Cerebellar nuclear complex (tissue), 1 donor: ENCODE measurements at regions not wholly inside any gene's neighbourhood (a gene's known extent, or its start where the extent isn't known, plus 50 kb on each side); places are given as distances from the start of the nearest gene placed in this dataset.
"Not testable (repeated sequence)": the region's sequence is repeated elsewhere in the genome, so short reads cannot be mapped to it uniquely, and the experiment has no call there.

Source experiments
- DNase-seq, 2 experiments: peaks; one replicate each; lab custom pipeline; 2025; lab: John Stamatoyannopoulos, UW

DNA sequence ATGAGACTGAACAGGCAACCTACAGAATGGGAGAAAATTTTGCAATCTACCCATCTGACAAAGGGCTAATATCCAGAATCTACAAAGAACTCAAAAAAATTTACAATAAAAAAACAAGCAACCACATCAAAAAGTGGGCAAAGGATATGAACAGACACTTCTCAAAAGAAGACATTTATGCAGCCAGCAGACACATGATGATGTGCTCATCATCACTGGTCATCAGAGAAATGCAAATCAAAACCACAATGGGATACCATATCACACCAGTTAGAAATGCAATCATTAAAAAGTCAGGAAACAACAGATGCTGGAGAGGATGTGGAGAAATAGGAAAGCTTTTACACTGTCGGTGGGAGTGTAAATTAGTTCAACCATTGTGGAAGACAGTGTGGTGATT lies 51.7 kb upstream of the PAXBP1 start:
- DNase-seq, result not testable (repeated sequence)

DNA sequence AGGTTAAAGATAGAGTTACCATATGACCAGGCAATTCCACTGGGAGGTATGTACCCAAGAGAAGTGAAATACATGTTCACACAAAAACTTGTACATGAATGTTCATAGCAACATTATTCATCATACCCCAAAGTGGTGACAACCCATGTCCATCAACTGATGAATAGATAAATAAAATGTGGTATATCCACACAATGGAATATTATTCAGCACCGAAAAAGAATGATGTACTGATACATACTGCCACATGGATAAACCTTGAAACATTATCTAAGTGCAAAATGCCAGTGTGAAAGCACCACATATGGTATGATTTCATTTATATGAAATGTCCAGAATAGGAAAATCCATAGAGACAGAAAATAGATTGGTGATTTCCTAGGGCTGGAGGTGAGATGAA lies 53.4 kb upstream of the PAXBP1 start:
- no peak for DNase-seq

DNA sequence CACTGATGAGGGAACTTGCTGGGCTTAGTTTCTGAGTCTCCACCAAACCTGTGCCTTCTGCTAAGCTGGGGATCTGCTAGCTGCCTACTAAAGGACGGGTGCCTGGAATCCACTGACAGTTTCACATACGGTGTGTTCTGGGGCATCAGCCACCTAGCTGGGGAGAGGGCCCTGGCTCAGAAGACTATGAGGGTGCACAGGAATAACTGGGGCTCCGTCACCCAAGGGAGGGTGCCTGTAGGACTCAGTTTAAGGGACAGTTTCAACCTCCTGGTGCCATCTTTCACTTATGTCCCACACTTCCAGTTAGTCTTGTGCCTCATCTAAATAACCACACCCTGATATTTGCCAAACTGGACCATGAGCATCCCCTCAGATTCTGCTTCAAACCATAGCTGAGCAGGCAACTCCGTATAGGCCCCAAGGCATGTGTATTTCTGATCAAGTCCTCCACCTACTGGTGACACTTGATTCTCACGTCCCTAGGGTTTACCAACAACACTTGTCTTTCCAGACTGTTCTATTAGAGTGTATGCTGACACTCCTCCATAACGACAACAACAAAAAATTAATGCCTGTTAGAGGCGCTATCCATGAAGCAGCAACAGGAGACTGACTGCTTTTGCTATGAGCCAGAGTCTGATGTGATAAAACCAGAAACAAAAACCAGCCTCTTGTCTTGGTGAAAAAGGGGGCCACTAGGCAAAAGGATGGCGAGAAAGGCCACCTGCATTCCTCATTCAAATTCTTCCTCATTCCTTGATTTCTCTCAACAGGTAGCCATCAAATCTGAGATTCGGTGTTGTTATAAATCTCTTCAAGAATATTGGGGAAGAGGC lies 55.0 kb upstream of the PAXBP1 start:
- DNase-seq, result no peak

DNA sequence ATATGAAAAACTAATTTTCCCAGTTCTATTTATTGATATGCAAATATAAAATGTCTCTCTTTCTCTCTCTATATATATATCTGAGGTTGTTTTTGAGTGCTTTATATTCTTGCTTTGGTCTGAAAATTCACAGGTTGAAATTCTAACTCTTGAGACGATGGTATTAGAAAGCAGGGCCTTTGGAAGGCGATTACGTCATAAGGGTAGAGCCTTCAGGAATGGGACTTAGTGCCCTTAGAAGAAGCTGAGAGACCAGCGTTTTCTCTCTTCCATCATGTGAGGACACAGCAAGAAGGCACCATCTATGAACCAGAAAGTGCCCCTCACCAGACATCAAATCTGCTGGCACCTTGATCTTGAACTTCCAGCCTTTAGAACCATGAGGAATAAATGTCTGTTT lies 57.4 kb upstream of the PAXBP1 start:
- no peak for DNase-seq

DNA sequence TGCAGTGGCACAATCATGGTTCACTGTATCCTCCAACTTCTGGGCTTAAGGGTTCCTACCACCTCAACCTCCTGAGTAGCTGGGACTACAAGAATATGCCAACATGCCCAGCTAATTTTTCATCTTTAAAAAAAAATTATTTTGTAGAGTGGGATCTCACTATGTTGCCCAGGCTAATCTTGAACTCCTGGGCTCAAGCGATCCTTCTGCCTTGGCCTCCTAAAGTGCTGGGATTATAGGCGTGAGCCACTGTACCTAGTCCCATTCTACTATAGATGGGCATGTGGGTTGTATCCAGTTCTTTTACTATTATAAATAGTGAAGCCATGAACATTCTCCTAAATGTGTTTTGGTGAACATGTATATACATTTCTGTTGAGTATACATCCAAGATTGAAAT lies 57.9 kb upstream of the PAXBP1 start:
- no peak for DNase-seq

DNA sequence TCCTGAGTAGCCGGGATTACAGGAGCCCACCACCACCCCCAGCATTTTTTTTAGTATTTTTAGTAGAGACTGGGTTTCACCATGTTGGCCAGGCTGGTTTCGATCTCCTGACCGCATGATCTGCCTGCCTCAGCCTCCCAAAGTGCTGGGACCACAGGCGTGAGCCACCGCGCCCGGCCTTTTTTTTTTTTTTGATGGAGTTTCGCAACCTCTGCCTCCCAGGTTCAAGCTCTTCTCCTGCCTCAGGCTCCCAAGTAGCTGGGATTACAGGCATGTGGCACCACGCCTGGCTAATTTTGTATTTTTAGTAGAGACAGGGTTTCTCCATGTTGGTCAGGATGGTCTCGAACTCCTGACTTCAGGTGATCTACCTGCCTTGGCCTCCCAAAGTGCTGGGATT lies 60.2 kb upstream of the PAXBP1 start:
- not testable (repeated sequence) for DNase-seq

DNA sequence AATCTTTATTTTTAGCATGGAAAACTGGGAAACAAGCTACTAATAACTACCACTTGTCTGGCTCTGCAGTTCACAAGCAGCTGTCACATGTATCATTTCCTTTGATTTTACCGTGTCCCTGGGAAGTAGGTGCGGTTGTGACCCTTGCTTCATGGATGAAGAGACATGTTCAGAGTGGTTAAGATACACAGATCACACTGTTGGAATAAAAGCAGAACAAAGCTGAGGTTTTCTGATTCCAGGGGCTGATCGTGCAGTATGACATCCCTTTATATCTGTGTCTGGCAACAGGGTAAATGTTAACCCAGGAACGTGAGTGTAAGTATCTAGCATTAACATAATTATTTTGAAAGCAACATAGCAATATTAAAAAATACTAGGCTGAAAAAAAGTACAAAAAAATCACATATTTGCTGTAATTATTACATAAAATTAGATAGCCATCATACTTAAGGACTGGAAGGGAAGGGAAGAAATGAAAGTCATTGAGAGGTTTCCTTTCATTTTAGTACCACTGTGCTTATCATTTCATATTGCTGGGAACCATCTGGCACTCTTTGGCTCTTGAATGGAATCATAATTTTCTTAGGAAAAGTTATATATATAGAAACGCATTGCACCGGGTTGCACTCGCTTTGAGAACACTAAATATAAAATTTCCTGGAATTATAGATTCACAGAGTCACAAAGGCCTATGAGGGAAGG lies 62.8 kb upstream of the PAXBP1 start:
- no peak for DNase-seq

DNA sequence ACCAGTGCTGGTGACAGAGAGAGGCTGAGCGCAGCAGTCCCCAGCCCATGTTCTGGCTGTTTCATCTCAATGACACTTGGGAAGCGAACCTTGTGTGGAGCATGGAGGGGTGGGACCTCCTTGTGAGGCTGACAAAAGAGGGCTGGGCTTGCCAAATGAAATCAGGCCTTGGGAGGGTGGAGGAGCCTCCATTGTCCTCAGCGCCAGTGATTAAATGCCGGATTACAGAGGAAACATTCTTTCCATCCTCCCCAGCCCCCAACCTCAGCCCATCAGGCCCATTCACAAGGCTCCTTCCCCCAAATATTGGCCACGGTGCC lies 63.3 kb upstream of the PAXBP1 start:
- no peak for DNase-seq

DNA sequence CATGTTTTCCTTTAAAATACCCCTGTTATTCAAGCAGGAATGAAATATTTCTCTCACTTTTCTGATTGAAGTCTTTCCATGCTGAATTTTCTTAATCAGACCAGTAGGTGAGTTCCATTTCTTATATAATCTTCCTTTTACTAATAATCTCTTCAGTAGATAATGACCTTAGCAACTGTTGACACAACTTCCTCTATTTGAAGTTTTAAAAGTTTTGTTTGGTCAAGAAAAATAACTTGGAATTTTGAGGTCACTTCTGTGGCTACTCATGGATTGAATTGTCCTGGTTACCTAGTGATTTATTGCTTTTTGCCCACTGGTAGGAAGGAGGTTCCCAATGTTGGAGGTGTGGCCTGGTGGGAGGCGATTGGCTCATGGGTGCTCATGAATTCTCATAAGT lies 70.6 kb upstream of the PAXBP1 start:
- DNase-seq, result no peak

DNA sequence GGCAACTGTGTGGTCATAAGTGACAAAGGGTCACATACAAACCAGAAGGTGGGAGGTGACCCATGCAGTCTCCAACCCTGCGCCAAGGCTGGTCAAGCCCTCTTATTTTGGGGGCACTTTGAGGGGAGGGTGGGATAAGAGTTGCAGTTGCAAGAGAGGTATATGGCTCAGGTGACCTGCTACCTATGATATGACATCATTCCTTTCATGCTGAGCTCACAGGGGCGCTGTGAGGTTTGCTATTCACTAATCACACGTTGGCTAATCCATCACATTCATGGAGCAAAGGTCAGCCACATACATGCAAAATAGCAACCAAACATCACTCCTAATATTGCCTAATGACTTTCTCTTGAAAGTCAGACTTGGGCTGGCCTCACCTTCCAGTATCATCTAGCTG lies 72.0 kb upstream of the PAXBP1 start:
- DNase-seq, result no peak

DNA sequence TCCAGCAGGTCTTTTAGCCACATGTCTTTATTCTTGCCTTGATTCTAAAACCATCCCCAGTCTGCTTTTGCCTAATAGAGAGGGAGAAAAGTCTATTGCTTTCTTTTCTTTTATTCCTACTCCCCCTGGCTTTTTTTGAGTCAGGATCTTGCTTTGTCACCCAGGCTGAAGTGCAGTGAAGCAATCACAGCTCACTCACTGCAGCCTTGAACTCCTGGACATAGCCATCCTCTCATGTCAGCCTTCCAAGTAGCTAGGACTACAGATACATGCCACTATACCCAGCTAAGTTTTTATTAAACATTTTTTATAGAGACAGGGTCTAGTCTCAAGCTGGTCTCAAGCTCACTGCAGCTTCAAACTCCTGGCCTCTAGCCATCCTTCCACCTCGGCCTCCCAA lies 72.5 kb upstream of the PAXBP1 start:
- DNase-seq, result no peak

DNA sequence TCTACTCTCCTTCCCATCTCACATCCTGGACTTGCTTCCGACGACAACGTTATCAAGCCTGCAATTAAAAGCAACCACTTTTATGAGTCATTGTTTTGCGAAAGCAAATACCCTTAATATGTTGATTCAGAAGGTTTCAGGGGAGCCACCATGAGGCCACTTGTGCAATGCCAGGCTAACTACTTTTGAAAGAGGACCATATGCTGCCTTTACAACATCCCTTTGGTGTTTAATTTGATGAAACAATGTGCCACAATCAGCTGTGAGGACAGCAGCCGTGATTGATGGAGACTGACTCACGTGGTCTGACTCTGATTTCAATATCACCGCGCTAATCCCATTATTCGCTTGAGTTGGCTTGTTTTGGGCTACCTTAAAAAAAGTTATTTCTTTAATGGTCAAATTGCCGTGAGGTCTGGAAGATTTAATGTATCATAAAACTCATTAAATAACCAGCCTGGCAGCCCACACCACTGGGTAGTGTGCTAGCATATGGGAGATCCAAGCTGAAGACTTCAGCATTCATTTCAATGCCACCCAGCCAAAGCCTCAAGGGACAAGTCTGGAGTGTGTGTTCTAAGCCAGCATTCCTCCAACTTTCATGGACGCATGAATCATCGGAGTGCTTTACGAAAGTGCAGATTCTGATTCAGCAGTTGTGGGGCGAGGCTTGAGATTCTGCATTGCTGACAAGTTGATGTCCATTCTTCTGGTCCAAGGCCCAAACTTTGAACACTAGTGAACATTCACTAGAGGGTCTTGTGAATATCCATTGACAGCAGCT lies 73.3 kb upstream of the PAXBP1 start:
- no peak for DNase-seq

DNA sequence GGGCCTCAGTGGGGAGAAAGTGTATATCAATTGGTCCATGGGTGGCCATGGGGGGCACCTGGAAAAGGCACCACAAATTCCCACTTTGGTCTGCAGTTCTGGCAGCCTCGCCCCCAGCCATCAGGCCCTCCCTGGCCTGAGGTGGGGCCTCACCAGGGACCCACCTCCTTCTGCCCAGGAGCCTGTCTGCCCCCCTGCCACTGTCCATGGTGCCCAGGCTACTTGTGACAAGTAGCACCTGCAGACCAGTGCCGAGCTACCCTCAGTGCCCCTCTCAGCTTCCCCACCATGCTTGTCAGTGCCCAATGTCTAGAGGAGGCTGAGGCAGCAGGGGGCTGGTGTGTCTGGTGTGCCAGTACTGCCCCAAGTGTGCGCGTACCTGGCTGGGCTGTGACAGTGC lies 87.1 kb upstream of the PAXBP1 start:
- DNase-seq, result no peak

DNA sequence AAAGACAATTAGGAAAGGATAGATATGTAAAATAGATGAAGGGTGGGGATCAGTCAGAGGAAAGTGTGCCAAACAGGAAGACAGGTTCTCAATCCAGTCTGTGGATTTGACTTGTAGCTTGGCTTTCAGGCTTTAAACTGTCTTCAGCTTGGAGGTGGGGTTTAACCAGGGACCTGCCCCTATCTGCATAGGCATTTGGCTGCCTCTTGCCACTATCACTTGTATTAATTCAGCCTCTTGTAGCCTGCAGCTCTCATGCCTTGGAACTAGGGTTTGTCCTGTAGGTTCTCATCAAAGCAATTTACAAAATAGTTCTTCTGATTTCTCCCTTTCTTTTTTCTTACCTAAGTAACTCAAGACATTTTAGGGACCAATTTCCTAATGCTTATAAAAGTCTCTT lies 88.8 kb upstream of the PAXBP1 start:
- no peak for DNase-seq

DNA sequence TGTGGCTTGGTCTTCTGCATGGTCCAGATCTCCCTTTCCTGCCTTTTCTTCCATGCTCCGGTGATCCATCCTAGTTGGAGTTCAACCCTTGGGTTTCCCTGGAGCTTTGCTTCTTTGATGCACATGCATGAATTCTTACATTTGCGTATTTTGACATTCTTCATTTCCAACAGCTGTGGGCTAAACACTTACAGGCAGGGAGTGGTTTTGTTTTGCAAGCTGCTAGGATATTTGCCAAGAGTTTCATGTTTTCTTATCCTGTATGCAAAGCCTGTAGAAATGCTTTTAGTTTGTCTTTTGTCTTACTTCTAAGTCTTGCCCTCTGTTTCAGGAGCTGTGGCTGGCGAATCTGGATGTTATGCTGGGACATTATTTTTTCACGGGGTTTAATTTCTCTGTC lies 90.3 kb upstream of the PAXBP1 start:
- DNase-seq, result no peak

DNA sequence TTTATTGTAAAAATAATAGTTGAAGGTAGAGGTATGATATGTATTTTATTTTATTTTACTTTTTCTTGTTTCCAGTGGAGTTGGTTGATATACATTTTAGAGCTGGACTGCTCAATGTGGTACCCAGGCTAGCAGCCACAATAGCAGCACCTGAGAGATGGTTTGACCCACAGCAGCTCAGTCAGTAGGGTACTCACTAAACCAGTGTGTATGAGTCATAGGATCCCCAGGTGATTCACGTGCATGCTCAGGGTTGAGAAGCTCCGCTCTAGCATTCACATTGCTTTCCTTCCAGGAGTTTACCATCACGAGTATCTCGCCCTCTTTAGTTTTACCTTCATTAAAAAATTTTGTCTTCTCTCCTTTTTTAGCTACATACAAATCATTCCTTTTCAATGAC lies 96.0 kb upstream of the PAXBP1 start:
- no peak for DNase-seq

DNA sequence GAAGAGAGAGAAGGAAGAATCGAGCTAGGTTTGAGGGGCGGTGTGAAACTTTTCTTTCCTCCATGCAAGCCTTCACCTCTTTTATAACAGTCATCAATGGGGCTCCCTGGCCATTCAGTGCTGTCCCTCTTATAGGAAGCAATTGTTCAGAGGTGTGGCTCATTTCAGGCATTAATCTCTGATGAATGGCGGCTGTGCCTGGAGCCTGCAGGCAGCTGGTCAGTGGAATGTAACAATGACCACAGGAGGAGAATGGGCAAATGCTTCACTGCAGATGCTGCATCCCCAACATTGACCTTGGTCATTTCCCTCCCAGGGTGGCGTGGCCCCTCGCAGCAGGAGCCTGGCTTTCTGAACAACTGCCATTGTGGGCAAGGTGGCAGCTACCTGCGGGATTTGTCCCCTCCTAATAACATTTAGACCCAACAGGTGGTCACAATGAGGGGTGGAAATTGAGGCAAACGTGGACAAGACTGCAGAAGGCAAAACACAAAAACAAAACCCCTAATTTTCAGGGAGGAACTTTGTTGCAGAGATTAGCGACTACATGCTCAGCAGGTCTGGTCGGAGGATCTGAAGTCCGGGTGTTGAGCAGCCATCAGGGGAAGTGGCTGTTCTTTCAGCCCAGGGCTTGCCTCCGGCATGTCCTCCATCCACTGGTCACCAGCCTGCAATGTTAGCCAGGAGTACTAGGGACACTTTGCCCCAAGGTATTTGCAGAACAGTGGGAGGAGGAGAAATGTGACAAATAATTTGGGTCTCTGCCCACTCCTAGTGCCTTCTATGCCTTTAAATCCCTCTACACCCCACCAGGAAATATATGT lies 97.3 kb upstream of the PAXBP1 start:
- no peak for DNase-seq

DNA sequence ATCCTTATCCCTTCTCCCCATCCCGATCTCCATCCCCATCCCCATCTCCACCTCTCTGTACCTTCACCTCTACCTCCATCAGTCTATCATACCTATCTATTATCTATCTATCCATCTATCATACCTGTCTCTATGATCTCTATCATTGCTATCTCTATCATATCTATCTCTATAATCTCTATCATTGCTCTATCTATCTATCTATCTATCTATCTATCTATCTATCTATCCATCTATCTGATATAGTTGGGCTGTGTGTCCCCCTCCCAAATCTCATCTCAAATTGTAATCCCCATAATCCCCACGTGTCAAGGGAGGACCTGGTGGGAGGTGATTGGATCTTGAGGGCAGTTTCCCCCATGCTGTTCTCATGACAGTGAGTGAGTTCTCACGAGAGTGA lies 97.9 kb upstream of the PAXBP1 start:
- DNase-seq, result no peak

DNA sequence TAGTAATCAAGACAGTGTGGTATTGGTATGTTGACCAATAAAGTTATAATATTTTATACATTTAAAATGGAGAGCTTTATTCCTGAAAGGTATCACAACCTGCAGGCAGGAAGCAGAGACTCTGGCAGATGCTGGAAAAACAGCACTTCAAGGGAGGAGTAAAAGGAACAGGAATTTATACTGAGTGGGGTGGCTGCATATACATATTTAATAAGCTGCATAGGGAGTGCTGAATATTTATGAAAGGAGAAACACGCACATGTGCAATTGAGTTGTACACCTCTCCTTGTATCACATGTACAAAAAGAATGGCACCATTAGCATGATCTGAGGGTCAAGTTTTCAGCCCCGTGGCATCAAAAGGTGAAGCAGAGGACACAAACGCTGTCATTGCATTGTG lies 104.9 kb upstream of the PAXBP1 start:
- no peak for DNase-seq

DNA sequence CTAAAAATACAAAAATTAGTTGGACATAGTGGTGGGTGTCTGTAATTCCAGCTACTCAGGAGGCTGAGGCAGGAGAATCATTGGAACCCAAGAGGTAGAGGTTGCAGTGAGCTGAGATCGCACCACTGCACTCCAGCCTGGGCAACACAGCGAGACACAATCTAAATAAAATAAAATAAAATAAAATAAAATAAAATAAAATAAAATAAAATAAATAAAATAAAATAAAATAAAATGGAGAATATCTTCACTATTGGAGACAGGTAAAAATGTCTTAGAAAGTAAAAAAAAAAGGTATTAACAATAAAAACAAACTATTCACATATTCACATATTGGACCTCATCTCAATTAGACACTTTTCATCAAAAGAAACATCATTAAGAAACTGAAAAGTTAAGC lies 106.3 kb upstream of the PAXBP1 start:
- not testable (repeated sequence) for DNase-seq

DNA sequence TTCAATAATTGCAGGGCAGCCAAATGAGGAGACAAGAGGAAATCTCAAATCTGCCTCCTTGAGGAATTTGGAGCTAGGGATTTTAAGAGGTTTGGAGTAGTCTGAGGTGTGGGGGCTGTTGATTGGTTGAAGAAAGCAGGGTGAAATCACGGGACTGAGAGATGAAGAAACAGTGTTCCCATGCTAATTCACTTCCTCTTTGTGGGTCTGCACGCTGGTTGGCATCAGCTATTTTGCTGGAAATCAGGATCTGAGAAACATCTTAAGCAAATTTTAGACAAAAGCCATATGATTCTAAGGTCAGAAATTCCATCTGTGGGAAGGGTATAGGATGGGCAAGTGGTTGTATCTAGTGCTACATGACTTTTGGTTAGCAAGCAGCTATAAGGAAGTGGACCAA lies 107.1 kb upstream of the PAXBP1 start:
- no peak for DNase-seq

DNA sequence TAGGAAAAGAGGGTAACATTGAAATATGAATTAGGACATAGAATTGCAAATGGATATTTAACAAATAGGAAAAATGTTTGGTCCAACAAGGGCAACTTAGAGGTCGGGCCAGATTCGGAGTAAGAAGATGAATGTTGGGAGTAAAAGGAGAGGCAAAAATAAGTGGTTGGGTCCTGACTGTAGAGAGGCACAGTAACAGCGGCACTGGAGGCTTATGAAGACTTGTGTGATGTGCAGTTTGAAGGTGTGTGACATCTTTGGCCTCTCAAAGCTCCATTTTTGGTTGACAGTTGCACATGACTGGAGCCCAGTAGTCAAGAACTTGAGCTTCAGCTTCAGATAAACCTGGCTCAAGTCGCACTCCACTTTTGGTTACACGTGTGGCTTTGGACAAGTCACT lies 109.9 kb upstream of the PAXBP1 start:
- DNase-seq, result no peak
